ENCODE measurements at regions not wholly inside any gene's neighbourhood (a gene's known extent, or its start where the extent isn't known, plus 50 kb on each side); places are given as distances from the start of the nearest gene placed in this dataset.

DNA sequence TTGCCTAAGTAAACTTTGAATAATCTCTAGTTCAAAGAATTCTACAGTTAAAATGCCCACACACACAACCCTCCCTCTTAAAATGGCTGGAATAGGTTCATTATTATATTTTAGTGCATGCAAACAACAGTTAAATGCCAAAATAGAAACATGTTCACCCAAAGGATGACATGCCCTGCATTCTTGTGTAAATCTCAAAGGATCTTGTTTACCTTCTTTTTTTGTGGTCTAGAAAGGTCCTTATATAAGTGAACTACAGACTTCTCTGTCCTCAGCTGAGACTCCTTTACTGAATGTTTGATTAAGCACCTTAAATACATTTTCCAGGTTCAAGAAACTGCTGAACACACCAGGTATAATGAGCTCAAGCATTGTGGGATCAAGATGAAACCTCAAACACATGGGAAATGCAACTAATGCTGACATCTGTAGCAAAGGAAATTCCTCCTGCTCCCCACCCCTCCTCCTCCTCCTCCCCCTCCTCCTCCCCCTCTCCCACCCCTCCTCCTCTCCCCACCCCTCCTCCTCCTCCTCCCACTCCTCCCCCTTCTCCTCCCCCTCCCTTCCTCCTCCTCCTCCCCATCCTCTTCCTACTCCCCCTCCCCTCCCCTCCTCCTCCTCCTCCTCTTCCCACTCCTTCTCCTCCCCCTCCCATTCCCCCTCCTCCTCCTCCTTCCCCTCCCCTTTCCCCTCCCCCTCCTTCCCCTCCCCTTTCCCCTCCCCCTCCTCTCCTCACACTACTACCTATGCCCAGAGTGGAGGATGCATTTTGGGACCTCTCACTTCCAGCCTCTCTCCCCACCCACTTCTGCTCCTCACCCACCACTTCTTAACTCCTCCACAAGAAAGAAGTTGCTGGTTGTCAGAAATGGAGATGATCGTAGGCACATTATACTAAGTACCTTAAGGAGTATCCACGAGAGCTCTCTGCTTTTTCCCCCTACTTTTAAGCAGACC lies 233.9 kb downstream of the MRPL39 start:
- TF ChIP-seq, protein P1, sequence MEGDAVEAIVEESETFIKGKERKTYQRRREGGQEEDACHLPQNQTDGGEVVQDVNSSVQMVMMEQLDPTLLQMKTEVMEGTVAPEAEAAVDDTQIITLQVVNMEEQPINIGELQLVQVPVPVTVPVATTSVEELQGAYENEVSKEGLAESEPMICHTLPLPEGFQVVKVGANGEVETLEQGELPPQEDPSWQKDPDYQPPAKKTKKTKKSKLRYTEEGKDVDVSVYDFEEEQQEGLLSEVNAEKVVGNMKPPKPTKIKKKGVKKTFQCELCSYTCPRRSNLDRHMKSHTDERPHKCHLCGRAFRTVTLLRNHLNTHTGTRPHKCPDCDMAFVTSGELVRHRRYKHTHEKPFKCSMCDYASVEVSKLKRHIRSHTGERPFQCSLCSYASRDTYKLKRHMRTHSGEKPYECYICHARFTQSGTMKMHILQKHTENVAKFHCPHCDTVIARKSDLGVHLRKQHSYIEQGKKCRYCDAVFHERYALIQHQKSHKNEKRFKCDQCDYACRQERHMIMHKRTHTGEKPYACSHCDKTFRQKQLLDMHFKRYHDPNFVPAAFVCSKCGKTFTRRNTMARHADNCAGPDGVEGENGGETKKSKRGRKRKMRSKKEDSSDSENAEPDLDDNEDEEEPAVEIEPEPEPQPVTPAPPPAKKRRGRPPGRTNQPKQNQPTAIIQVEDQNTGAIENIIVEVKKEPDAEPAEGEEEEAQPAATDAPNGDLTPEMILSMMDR (conservative IDR thresholded peaks at IDR 0.05; ENCODE audit: low read length) = no peak
- TF ChIP-seq EZH2phosphoT487 (IDR thresholded peaks at IDR 0.05; ENCODE audit: borderline replicate concordance) = no peak
- H3K36me3 ChIP-seq (ENCODE audit: insufficient read depth, low read length) = no peaks in the 10 kb centered on the region
- no peak overlapping the region for H2AFZ ChIP-seq (ENCODE audit: low read length)
- H3K9me3 ChIP-seq (ENCODE audit: insufficient read depth, low read depth, low read length) = no peaks in the 10 kb centered on the region
- no peaks in the 10 kb centered on the region for H3K79me2 ChIP-seq (ENCODE audit: insufficient read depth, low read length)
- H3K4me3 ChIP-seq (ENCODE audit: low read length, poor library complexity, severe bottlenecking) = no peak overlapping the region
- H3K9me2 ChIP-seq (replicated peaks; ENCODE audit: low read depth, low read length) = no peaks in the 10 kb centered on the region
- no peaks in the 10 kb centered on the region for H4K20me1 ChIP-seq (ENCODE audit: insufficient read depth, low read length, poor library complexity, severe bottlenecking)
- H3K4me1 ChIP-seq (ENCODE audit: insufficient read depth, low read length, poor library complexity, severe bottlenecking) = no peaks in the 10 kb centered on the region
- no peaks in the 10 kb centered on the region for H3F3A ChIP-seq (ENCODE audit: low read depth)
- H3K4me2 ChIP-seq (ENCODE audit: low read depth, low read length, poor library complexity, severe bottlenecking) = no peak overlapping the region
- H3K27me3 ChIP-seq (ENCODE audit: insufficient read depth, low read length, poor library complexity, severe bottlenecking) = no peaks in the 10 kb centered on the region
- no peak overlapping the region for H3K9ac ChIP-seq (ENCODE audit: low read depth, low read length, poor library complexity, severe bottlenecking)

DNA sequence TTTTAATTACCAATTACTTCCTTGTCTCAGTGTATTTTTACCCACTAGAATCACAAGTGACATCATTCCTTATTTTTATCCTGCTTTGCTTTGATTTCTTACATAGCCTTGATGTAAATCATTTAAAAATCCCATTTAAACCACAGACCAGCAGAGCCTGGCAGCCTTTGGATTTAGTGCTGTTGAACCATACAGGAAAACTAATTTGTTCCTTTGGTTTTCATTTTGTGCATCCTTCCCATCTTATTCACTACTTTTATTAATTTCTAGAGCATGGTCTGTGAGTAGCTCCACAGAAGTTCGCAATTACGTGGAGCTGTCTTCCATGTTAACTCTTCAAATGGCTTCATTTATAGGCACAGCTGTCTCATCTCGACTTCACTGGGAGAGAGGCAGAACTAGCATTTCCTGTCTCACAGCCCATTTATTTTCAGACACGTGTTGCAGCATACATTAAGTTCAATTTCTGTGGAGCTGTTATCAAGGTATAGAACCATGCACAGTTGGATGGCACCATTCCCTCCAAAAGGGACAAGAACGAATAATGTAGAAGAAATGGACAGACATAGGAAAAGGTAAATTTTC lies 235.3 kb downstream of the MRPL39 start:
- H3K4me1 ChIP-seq (ENCODE audit: insufficient read depth, low read length, poor library complexity, severe bottlenecking) = no peaks in the 10 kb centered on the region
- H3K4me3 ChIP-seq (ENCODE audit: low read length, poor library complexity, severe bottlenecking) = no peak overlapping the region
- H3F3A ChIP-seq (ENCODE audit: low read depth) = no peaks in the 10 kb centered on the region
- H3K4me2 ChIP-seq (ENCODE audit: low read depth, low read length, poor library complexity, severe bottlenecking) = no peak overlapping the region
- H3K9ac ChIP-seq (ENCODE audit: low read depth, low read length, poor library complexity, severe bottlenecking) = no peak overlapping the region
- H4K20me1 ChIP-seq (ENCODE audit: insufficient read depth, low read length, poor library complexity, severe bottlenecking) = no peaks in the 10 kb centered on the region
- no peaks in the 10 kb centered on the region for H3K9me2 ChIP-seq (replicated peaks; ENCODE audit: low read depth, low read length)
- no peak overlapping the region for H2AFZ ChIP-seq (ENCODE audit: low read length)
- H3K79me2 ChIP-seq (ENCODE audit: insufficient read depth, low read length) = no peaks in the 10 kb centered on the region
- no peaks in the 10 kb centered on the region for H3K9me3 ChIP-seq (ENCODE audit: insufficient read depth, low read depth, low read length)
- no peaks in the 10 kb centered on the region for H3K27me3 ChIP-seq (ENCODE audit: insufficient read depth, low read length, poor library complexity, severe bottlenecking)
- no peak for TF ChIP-seq EZH2phosphoT487 (IDR thresholded peaks at IDR 0.05; ENCODE audit: borderline replicate concordance)
- TF ChIP-seq, protein P1 (conservative IDR thresholded peaks at IDR 0.05; ENCODE audit: low read length) = no peak
- no peaks in the 10 kb centered on the region for H3K36me3 ChIP-seq (ENCODE audit: insufficient read depth, low read length)

DNA sequence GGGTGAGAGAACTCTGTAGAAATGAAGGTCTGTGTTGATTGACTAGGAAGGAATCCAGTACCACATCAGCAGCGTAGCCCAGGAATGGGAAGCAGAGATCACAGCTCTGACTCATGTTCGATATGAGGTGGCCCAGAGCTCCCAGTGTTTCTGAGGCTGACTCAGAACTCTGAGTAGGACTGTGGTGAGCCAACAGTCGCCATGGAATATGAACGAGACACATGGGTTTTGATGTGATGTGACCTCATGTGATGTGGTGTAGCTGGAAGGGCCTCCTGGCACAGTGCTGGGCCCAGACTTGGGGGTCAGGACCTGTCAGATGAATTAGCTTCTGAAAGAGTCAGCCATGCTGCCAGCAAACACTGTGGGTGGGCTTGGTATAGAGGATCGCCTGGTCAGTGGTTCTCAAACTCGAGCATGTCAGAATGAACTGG lies 237.0 kb downstream of the MRPL39 start:
- no peaks in the 10 kb centered on the region for H4K20me1 ChIP-seq (ENCODE audit: insufficient read depth, low read length, poor library complexity, severe bottlenecking)
- H3K9ac ChIP-seq (ENCODE audit: low read depth, low read length, poor library complexity, severe bottlenecking) = no peak overlapping the region
- H3K4me3 ChIP-seq (ENCODE audit: low read length, poor library complexity, severe bottlenecking) = no peak overlapping the region
- no peaks in the 10 kb centered on the region for H3K36me3 ChIP-seq (ENCODE audit: insufficient read depth, low read length)
- H3K27me3 ChIP-seq (ENCODE audit: insufficient read depth, low read length, poor library complexity, severe bottlenecking) = no peaks in the 10 kb centered on the region
- TF ChIP-seq, protein P1 (conservative IDR thresholded peaks at IDR 0.05; ENCODE audit: low read length) = no peak
- TF ChIP-seq EZH2phosphoT487 (IDR thresholded peaks at IDR 0.05; ENCODE audit: borderline replicate concordance) = no peak
- H3K9me2 ChIP-seq (replicated peaks; ENCODE audit: low read depth, low read length) = no peaks in the 10 kb centered on the region
- H3K79me2 ChIP-seq (ENCODE audit: insufficient read depth, low read length) = no peaks in the 10 kb centered on the region
- no peak overlapping the region for H3K4me2 ChIP-seq (ENCODE audit: low read depth, low read length, poor library complexity, severe bottlenecking)
- no peaks in the 10 kb centered on the region for H3K9me3 ChIP-seq (ENCODE audit: insufficient read depth, low read depth, low read length)
- H3K4me1 ChIP-seq (ENCODE audit: insufficient read depth, low read length, poor library complexity, severe bottlenecking) = no peaks in the 10 kb centered on the region
- no peaks in the 10 kb centered on the region for H3F3A ChIP-seq (ENCODE audit: low read depth)
- no peak overlapping the region for H2AFZ ChIP-seq (ENCODE audit: low read length)

Measured in Loucy (cell line).